ENCODE measurements at regions not wholly inside any gene's neighbourhood (a gene's known extent, or its start where the extent isn't known, plus 50 kb on each side); places are given as distances from the start of the nearest gene placed in this dataset.

DNA sequence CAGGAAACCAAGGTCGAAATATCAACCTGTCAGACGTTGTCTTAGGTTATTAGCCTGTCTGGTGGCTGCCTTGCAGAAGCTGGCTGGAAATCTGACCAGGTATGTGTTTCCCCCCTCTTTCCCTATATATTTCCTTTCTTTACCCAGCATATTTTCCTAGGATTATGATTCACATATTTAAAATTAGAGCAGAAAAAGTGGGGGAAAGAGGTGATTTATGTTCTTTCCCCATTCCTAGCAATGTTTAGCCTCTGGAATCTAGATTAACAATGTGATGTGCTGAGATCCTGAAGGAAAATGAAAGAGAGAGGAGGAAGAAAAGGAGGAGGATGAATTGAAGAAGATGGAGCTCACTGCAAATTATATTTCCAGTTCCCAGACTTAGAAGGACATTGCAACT lies 421.4 kb upstream of the AUTS2 start:
- H3K9me3 Mint-ChIP-seq (ENCODE audit: unreplicated experiment): peaks cover 8% of the 10 kb centered on the region
- no peak overlapping the region for H3K27ac ChIP-seq (ENCODE audit: low read depth, low read length)
- H3K9ac ChIP-seq (ENCODE audit: low read length): no peak overlapping the region
- TF ChIP-seq, protein P1, sequence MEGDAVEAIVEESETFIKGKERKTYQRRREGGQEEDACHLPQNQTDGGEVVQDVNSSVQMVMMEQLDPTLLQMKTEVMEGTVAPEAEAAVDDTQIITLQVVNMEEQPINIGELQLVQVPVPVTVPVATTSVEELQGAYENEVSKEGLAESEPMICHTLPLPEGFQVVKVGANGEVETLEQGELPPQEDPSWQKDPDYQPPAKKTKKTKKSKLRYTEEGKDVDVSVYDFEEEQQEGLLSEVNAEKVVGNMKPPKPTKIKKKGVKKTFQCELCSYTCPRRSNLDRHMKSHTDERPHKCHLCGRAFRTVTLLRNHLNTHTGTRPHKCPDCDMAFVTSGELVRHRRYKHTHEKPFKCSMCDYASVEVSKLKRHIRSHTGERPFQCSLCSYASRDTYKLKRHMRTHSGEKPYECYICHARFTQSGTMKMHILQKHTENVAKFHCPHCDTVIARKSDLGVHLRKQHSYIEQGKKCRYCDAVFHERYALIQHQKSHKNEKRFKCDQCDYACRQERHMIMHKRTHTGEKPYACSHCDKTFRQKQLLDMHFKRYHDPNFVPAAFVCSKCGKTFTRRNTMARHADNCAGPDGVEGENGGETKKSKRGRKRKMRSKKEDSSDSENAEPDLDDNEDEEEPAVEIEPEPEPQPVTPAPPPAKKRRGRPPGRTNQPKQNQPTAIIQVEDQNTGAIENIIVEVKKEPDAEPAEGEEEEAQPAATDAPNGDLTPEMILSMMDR (IDR thresholded peaks at IDR 0.05; ENCODE audit: insufficient read depth, low read depth, low read length): no peak
- no peak for TF ChIP-seq EZH2 (IDR thresholded peaks at IDR 0.05; ENCODE audit: insufficient read depth, low read length)
- no peak overlapping the region for H3K27ac Mint-ChIP-seq (ENCODE audit: unreplicated experiment)
- H3K36me3 ChIP-seq (ENCODE audit: insufficient read depth, low read length): no peaks in the 10 kb centered on the region
- no peak overlapping the region for H3K4me2 ChIP-seq (ENCODE audit: low read length)
- H3K9me3 ChIP-seq (ENCODE audit: insufficient read depth, low read depth, low read length): no peaks in the 10 kb centered on the region
- H3K36me3 Mint-ChIP-seq (ENCODE audit: low read depth, unreplicated experiment): no peaks in the 10 kb centered on the region
- no peaks in the 10 kb centered on the region for H4K20me1 ChIP-seq (ENCODE audit: insufficient read depth, low read length)
- H3K4me3 ChIP-seq (ENCODE audit: insufficient read depth, low read depth, low read length): no peak overlapping the region
- no peak overlapping the region for H2AFZ ChIP-seq (ENCODE audit: low read depth, low read length)
- no peaks in the 10 kb centered on the region for H3K27me3 Mint-ChIP-seq (ENCODE audit: low read depth, unreplicated experiment)
- H3K79me2 ChIP-seq (ENCODE audit: insufficient read depth, low read length): no peaks in the 10 kb centered on the region
- DNase-seq (ENCODE audit: low read depth): no peak
- FAIRE-seq: no peak
- no peaks in the 10 kb centered on the region for H3K27me3 ChIP-seq (ENCODE audit: insufficient read depth, low read length)
- no peak overlapping the region for H3K4me3 Mint-ChIP-seq (ENCODE audit: unreplicated experiment)
- no peaks in the 10 kb centered on the region for H3K4me1 ChIP-seq (ENCODE audit: insufficient read depth, low read length)
- H3K4me1 Mint-ChIP-seq (ENCODE audit: low read depth, unreplicated experiment): no peaks in the 10 kb centered on the region

DNA sequence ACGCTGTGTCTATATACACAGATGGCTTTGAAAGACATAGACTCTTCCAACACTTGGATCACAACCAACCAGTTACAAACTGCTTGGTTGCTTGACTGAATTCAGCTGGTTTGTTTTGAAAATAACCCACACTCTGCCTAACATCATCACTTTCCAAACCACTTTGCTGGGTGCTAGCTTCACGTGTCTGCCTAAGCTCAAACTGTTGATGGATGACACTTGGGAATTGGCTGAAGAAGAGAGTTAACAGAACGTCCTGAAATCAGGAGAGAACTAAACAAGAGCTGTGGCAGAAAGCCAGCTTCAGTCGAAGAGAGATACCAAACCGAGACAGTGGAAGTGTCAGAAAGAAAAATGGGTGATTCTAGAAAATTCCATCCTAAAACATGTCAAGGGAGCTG lies 420.8 kb upstream of the AUTS2 start:
- Histone ChIP-seq H4K20me1 (ENCODE audit: insufficient read depth, low read length) (no peaks in the 10 kb centered on the region), H3K79me2 (ENCODE audit: insufficient read depth, low read length) (no peaks in the 10 kb centered on the region), H3K4me1 (ENCODE audit: insufficient read depth, low read length) (no peaks in the 10 kb centered on the region), H3K27me3 (ENCODE audit: insufficient read depth, low read length) (no peaks in the 10 kb centered on the region), H3K9ac (ENCODE audit: low read length) (no peak overlapping the region), H3K36me3 (ENCODE audit: insufficient read depth, low read length) (no peaks in the 10 kb centered on the region), H3K4me2 (ENCODE audit: low read length) (no peak overlapping the region), H3K27ac (ENCODE audit: low read depth, low read length) (no peak overlapping the region), H3K4me3 (ENCODE audit: insufficient read depth, low read depth, low read length) (no peak overlapping the region), H2AFZ (ENCODE audit: low read depth, low read length) (no peak overlapping the region), H3K9me3 (ENCODE audit: insufficient read depth, low read depth, low read length) (no peaks in the 10 kb centered on the region)
- Mint-ChIP-seq H3K9me3 (ENCODE audit: unreplicated experiment) (peaks cover 7% of the 10 kb centered on the region), H3K27me3 (ENCODE audit: low read depth, unreplicated experiment) (no peaks in the 10 kb centered on the region), H3K4me1 (ENCODE audit: low read depth, unreplicated experiment) (no peaks in the 10 kb centered on the region), H3K36me3 (ENCODE audit: low read depth, unreplicated experiment) (no peaks in the 10 kb centered on the region), H3K27ac (ENCODE audit: unreplicated experiment) (no peak overlapping the region), H3K4me3 (ENCODE audit: unreplicated experiment) (no peak overlapping the region)
- TF ChIP-seq EZH2 (IDR thresholded peaks at IDR 0.05; ENCODE audit: insufficient read depth, low read length): no peak
- TF ChIP-seq, protein P1 (IDR thresholded peaks at IDR 0.05; ENCODE audit: insufficient read depth, low read depth, low read length): no peak
- FAIRE-seq (no peak), DNase-seq (ENCODE audit: low read depth) (peak; percentile 20)

DNA sequence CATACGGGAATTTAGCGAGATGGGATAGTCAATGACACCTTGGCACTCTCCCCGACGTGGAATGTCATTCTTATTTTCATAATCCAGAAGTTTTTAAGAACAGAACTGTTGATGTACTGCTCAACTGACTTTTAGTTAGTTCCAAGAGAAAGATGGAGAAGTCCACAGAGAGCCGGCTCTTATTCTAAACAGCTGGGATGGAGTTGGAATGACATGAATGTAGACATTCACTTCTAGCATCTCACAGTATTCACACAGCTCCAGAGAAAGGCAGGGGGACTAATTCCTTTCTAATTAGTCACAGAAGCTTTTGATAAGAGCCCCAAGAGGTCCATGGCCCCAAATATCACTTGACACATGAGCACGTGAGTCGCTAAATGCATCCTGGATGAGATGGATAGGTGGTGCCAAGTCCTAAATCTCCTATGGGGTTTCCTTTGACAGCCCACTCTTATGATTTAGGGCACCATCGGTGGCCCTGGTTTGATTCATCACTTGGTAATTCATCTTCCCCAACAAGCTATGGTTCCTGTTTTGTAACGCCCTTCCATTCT lies 420.3 kb upstream of the AUTS2 start:
- H3K4me3 ChIP-seq (ENCODE audit: insufficient read depth, low read depth, low read length): no peak overlapping the region
- DNase-seq (ENCODE audit: low read depth): peak; percentile 73
- H3K27me3 Mint-ChIP-seq (ENCODE audit: low read depth, unreplicated experiment): no peaks in the 10 kb centered on the region
- no peaks in the 10 kb centered on the region for H4K20me1 ChIP-seq (ENCODE audit: insufficient read depth, low read length)
- H3K27ac Mint-ChIP-seq (ENCODE audit: unreplicated experiment): no peak overlapping the region
- no peak overlapping the region for H3K27ac ChIP-seq (ENCODE audit: low read depth, low read length)
- H3K79me2 ChIP-seq (ENCODE audit: insufficient read depth, low read length): no peaks in the 10 kb centered on the region
- H2AFZ ChIP-seq (ENCODE audit: low read depth, low read length): no peak overlapping the region
- H3K27me3 ChIP-seq (ENCODE audit: insufficient read depth, low read length): no peaks in the 10 kb centered on the region
- H3K9ac ChIP-seq (ENCODE audit: low read length): no peak overlapping the region
- no peak overlapping the region for H3K4me2 ChIP-seq (ENCODE audit: low read length)
- no peaks in the 10 kb centered on the region for H3K9me3 ChIP-seq (ENCODE audit: insufficient read depth, low read depth, low read length)
- H3K9me3 Mint-ChIP-seq (ENCODE audit: unreplicated experiment): peaks cover 7% of the 10 kb centered on the region
- no peaks in the 10 kb centered on the region for H3K4me1 ChIP-seq (ENCODE audit: insufficient read depth, low read length)
- H3K36me3 Mint-ChIP-seq (ENCODE audit: low read depth, unreplicated experiment): no peaks in the 10 kb centered on the region
- TF ChIP-seq, protein P1 (IDR thresholded peaks at IDR 0.05; ENCODE audit: insufficient read depth, low read depth, low read length): no peak
- no peak for TF ChIP-seq EZH2 (IDR thresholded peaks at IDR 0.05; ENCODE audit: insufficient read depth, low read length)
- H3K4me3 Mint-ChIP-seq (ENCODE audit: unreplicated experiment): no peak overlapping the region
- no peaks in the 10 kb centered on the region for H3K36me3 ChIP-seq (ENCODE audit: insufficient read depth, low read length)
- FAIRE-seq: peak; percentile 26
- no peaks in the 10 kb centered on the region for H3K4me1 Mint-ChIP-seq (ENCODE audit: low read depth, unreplicated experiment)

All from astrocyte (in vitro differentiated cells and primary cell).